MM.1S (cell line): ENCODE measurements at regions not wholly inside any gene's neighbourhood (a gene's known extent, or its start where the extent isn't known, plus 50 kb on each side); places are given as distances from the start of the nearest gene placed in this dataset.

Source experiments
- DNase-seq: peaks from one replicate; pipeline ENCODE4 v3.0.0-alpha.2; 2015
- H2AFZ ChIP-seq: fragments of 300-600 bp; sonication (generic); 2 replicates; pipeline ENCODE4 v1.6.0; 2016; ENCODE audit warnings: antibody characterized with exemption, low read length
- H3F3A ChIP-seq: fragments of 300-600 bp; sonication (generic); 2 replicates; pipeline ENCODE4 v1.6.1; 2016; ENCODE audit warnings: mild to moderate bottlenecking, antibody characterized with exemption, low read length, moderate library complexity, mixed read lengths; ENCODE audit not compliant: insufficient read depth
- H3K27ac ChIP-seq: fragments of 300-600 bp; sonication (generic); 2 replicates; pipeline ENCODE4 v1.5.1; 2016; ENCODE audit warnings: mild to moderate bottlenecking, low read length
- H3K27me3 ChIP-seq: fragments of 300-600 bp; sonication (generic); replicated peaks from 2 replicates; pipeline ENCODE4 v1.6.0; 2016; ENCODE audit warnings: low read length; ENCODE audit not compliant: insufficient read depth
- H3K36me3 ChIP-seq: fragments of 300-600 bp; sonication (generic); replicated peaks from 2 replicates; pipeline ENCODE4 v1.6.1; 2016; ENCODE audit warnings: mild to moderate bottlenecking, low read length, mixed read lengths; ENCODE audit not compliant: insufficient read depth
- H3K4me1 ChIP-seq: fragments of 300-600 bp; sonication (generic); 2 replicates; pipeline ENCODE4 v1.6.1; 2016; ENCODE audit warnings: low read length, mixed read lengths
- H3K4me2 ChIP-seq: fragments of 300-600 bp; sonication (generic); 2 replicates; pipeline ENCODE4 v1.6.0; 2016; ENCODE audit warnings: low read depth, low read length
- H3K4me3 ChIP-seq: fragments of 300-600 bp; sonication (generic); 2 replicates; pipeline ENCODE4 v1.5.1; 2016; ENCODE audit warnings: low read length, mixed read lengths
- H3K79me2 ChIP-seq: fragments of 300-600 bp; sonication (generic); 2 replicates; pipeline ENCODE4 v1.6.1; 2016; ENCODE audit warnings: mixed run types, low read length, mixed read lengths
- H3K9ac ChIP-seq: fragments of 300-600 bp; sonication (generic); 2 replicates; pipeline ENCODE4 v1.6.1; 2016; ENCODE audit warnings: low read length, mixed read lengths
- H3K9me2 ChIP-seq: fragments of 300-600 bp; sonication (generic); replicated peaks from 2 replicates; pipeline ENCODE4 v1.6.1; 2016; ENCODE audit warnings: mild to moderate bottlenecking, low read length, mixed read lengths; ENCODE audit not compliant: insufficient read depth
- H3K9me3 ChIP-seq: fragments of 300-600 bp; sonication (generic); replicated peaks from 2 replicates; pipeline ENCODE4 v1.6.1; 2016; ENCODE audit warnings: mild to moderate bottlenecking, low read length, mixed read lengths; ENCODE audit not compliant: insufficient read depth
- H4K20me1 ChIP-seq: fragments of 300-600 bp; sonication (generic); 2 replicates; pipeline ENCODE4 v1.6.1; 2016; ENCODE audit warnings: mild to moderate bottlenecking, low read length, moderate library complexity, mixed read lengths; ENCODE audit not compliant: insufficient read depth
- CTCF ChIP-seq: fragments of 300-600 bp; sonication (generic); IDR thresholded peaks from 2 replicates; pipeline ENCODE4 v1.5.1; 2016; ENCODE audit warnings: antibody characterized with exemption, low read length, mixed read lengths
- EZH2 ChIP-seq: fragments of 300-600 bp; sonication (generic); optimal IDR thresholded peaks from 2 replicates; pipeline ENCODE3; 2017; ENCODE audit warnings: low read depth, mild to moderate bottlenecking, antibody characterized with exemption, low read length, mixed read lengths
- EZH2phosphoT487 ChIP-seq: fragments of 300-600 bp; sonication (generic); IDR thresholded peaks from 2 replicates; pipeline ENCODE4 v1.6.1; 2018; ENCODE audit warnings: antibody characterized with exemption, low read length

GRCh38 chr15:70327328-70327855, 229.7 kb upstream of the TLE3 start:
- no peaks in the 10 kb centered on the region for H3K9me2 ChIP-seq
- peak overlapping the region; percentile 61 for H2AFZ ChIP-seq
- no peak for DNase-seq
- no peak overlapping the region; the same call in 1 of the 2 replicates for H3K4me3 ChIP-seq
- peaks cover 18% of the 10 kb centered on the region for H3K4me1 ChIP-seq
- TF ChIP-seq EZH2phosphoT487 (no peak), CTCF (no peak)
- peak overlapping the region; percentile 78 for H3K4me2 ChIP-seq
- H3K79me2 ChIP-seq, result no peaks in the 10 kb centered on the region
- H3K27ac ChIP-seq, result peak overlapping the region; percentile 59; the same call in 1 of the 2 replicates
- no peaks in the 10 kb centered on the region; the same call in 1 of the 2 replicates for H3K36me3 ChIP-seq
- H3K9me3 ChIP-seq, result no peaks in the 10 kb centered on the region
- H4K20me1 ChIP-seq, result no peaks in the 10 kb centered on the region
- H3K9ac ChIP-seq, result no peak overlapping the region
- 0 out of 2 replicates have a peak, but pooled peaks cover 6% of the 10 kb centered on the region for H3F3A ChIP-seq
- no peaks in the 10 kb centered on the region for H3K27me3 ChIP-seq

- H3K4me3 ChIP-seq, result no peak overlapping the region
- H3K9ac ChIP-seq, result no peak overlapping the region
- TF ChIP-seq EZH2 (no peak), EZH2phosphoT487 (no peak), CTCF (no peak)
- H3K27me3 ChIP-seq, result no peaks in the 10 kb centered on the region
- H4K20me1 ChIP-seq, result no peaks in the 10 kb centered on the region
- H3K36me3 ChIP-seq, result no peaks in the 10 kb centered on the region
- H3K4me1 ChIP-seq, result peaks cover 43% of the 10 kb centered on the region
- H3K9me2 ChIP-seq, result no peaks in the 10 kb centered on the region
- H3K9me3 ChIP-seq, result no peaks in the 10 kb centered on the region
- no peak overlapping the region for H2AFZ ChIP-seq
- H3K4me2 ChIP-seq, result no peak overlapping the region
- no peaks in the 10 kb centered on the region for H3K79me2 ChIP-seq
- H3F3A ChIP-seq, result peaks cover 6% of the 10 kb centered on the region; the same call in 1 of the 2 replicates
- DNase-seq, result no peak
- H3K27ac ChIP-seq, result no peak overlapping the region
These were observed 226.6 kb upstream of the TLE3 start for GRCh38 chr15:70324001-70324974.

- Histone ChIP-seq H3K4me2 (no peak overlapping the region), H3K9me3 (no peaks in the 10 kb centered on the region), H2AFZ (no peak overlapping the region), H3K27ac (no peak overlapping the region), H3K79me2 (no peaks in the 10 kb centered on the region), H3K9me2 (no peaks in the 10 kb centered on the region), H3K9ac (no peak overlapping the region), H3K4me1 (peaks cover 47% of the 10 kb centered on the region), H3K4me3 (no peak overlapping the region), H4K20me1 (no peaks in the 10 kb centered on the region), H3K36me3 (no peaks in the 10 kb centered on the region), H3K27me3 (no peaks in the 10 kb centered on the region), H3F3A (peaks cover 4% of the 10 kb centered on the region; the same call in 1 of the 2 replicates)
- TF ChIP-seq EZH2phosphoT487 (no peak), EZH2 (no peak), CTCF (no peak)
- DNase-seq, result no peak
These were observed 225.6 kb upstream of the TLE3 start for GRCh38 chr15:70323111-70323851.
